ENCODE measurements at regions not wholly inside any gene's neighbourhood (a gene's known extent, or its start where the extent isn't known, plus 50 kb on each side); places are given as distances from the start of the nearest gene placed in this dataset.

- TF ChIP-seq ZNF121 (CRISPR knock-in tag; IDR thresholded peaks at IDR 0.05) (no peak), PRDM15 (CRISPR knock-in tag; IDR thresholded peaks at IDR 0.05) (no peak), RORB (CRISPR knock-in tag; IDR thresholded peaks at IDR 0.05) (no peak), RELA (CRISPR knock-in tag; IDR thresholded peaks at IDR 0.05; ENCODE audit: borderline replicate concordance) (no peak), TEAD4 (CRISPR knock-in tag; IDR thresholded peaks at IDR 0.05) (no peak)
Measured at GRCh38 chr16:65994291-65994690, 372.2 kb upstream of the CDH5 start (continued).

GRCh38 chr16:65991149-65991701 lies 375.3 kb upstream of the CDH5 start:
- Mint-ChIP-seq H3K27me3 (ENCODE audit: low read depth) (no peaks in the 10 kb centered on the region), H3K36me3 (peaks cover 6% of the 10 kb centered on the region), H3K4me1 (no peaks in the 10 kb centered on the region), H3K4me3 (no peak overlapping the region), H3K27ac (no peak overlapping the region), H3K9me3 (peaks cover 19% of the 10 kb centered on the region)
- CTCF ChIA-PET = interaction anchor here (1.2 to 1.4 kb wide), 2 partner anchors 11 to 285 kb away, joined by 3 to 4 read pairs; no protein-coding TSS in a partner anchor
- POLR2A ChIA-PET = no interaction called here
- DNase-seq (ENCODE audit: low spot score) (peak; percentile 23), ATAC-seq (peak; percentile 96)
- TF ChIP-seq ELF4 (CRISPR knock-in tag; IDR thresholded peaks at IDR 0.05; ENCODE audit: low read depth) = no peak
- TF ChIP-seq NFYB (CRISPR knock-in tag; conservative IDR thresholded peaks at IDR 0.05; ENCODE audit: low read depth) = no peak
- no peak for TF ChIP-seq ARID4B (CRISPR knock-in tag; IDR thresholded peaks at IDR 0.05; ENCODE audit: borderline replicate concordance)
- no peak for TF ChIP-seq CTCF (IDR thresholded peaks at IDR 0.05)
- no peak for TF ChIP-seq TP53 (CRISPR knock-in tag; IDR thresholded peaks at IDR 0.05)
- TF ChIP-seq FOXJ3 (CRISPR knock-in tag; IDR thresholded peaks at IDR 0.05; ENCODE audit: borderline replicate concordance) = no peak

GRCh38 chr16:65989861-65990604 lies 376.5 kb upstream of the CDH5 start:
- Mint-ChIP-seq H3K27ac (no peak overlapping the region), H3K9me3 (peaks cover 23% of the 10 kb centered on the region), H3K4me3 (no peak overlapping the region), H3K36me3 (peaks cover 18% of the 10 kb centered on the region), H3K27me3 (ENCODE audit: low read depth) (no peaks in the 10 kb centered on the region), H3K4me1 (no peaks in the 10 kb centered on the region)
- ATAC-seq = no peak
- ChIA-PET CTCF (interaction anchor here (1.4 kb wide), 1 partner anchor 286 kb away, joined by 3 read pairs; no protein-coding TSS in a partner anchor), POLR2A (no interaction called here)
- no peak for DNase-seq (ENCODE audit: low spot score)
- TF ChIP-seq FOXP1 (CRISPR knock-in tag; IDR thresholded peaks at IDR 0.05; ENCODE audit: borderline replicate concordance) (no peak), RORB (CRISPR knock-in tag; IDR thresholded peaks at IDR 0.05) (no peak), ZSCAN18 (CRISPR knock-in tag; IDR thresholded peaks at IDR 0.05) (no peak)
- TF ChIP-seq, protein P1, sequence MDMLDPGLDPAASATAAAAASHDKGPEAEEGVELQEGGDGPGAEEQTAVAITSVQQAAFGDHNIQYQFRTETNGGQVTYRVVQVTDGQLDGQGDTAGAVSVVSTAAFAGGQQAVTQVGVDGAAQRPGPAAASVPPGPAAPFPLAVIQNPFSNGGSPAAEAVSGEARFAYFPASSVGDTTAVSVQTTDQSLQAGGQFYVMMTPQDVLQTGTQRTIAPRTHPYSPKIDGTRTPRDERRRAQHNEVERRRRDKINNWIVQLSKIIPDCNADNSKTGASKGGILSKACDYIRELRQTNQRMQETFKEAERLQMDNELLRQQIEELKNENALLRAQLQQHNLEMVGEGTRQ (CRISPR knock-in tag; IDR thresholded peaks at IDR 0.05) = no peak

Data from WTC11 (cell line).